Muscle layer of colon (tissue), 2 donors: ENCODE measurements at regions not wholly inside any gene's neighbourhood (a gene's known extent, or its start where the extent isn't known, plus 50 kb on each side); places are given as distances from the start of the nearest gene placed in this dataset.

Experiments
- H3K27ac ChIP-seq: one replicate; pipeline ENCODE4 v1.7.0; 2013; ENCODE audit warnings: low read depth, mild to moderate bottlenecking, low read length, moderate library complexity
- H3K27me3 ChIP-seq, 2 donors: one replicate each; pipeline ENCODE4 v1.7.0; 2013; ENCODE audit warnings: low read length in 2 of 2, mild to moderate bottlenecking in 2 of 2; ENCODE audit not compliant: insufficient read depth in 2 of 2, control insufficient read depth in 1 of 2
- H3K36me3 ChIP-seq: one replicate; pipeline ENCODE4 v1.7.0; 2013; ENCODE audit warnings: mild to moderate bottlenecking, low read length; ENCODE audit not compliant: insufficient read depth
- H3K4me1 ChIP-seq: one replicate; pipeline ENCODE4 v1.7.0; 2013; ENCODE audit warnings: mild to moderate bottlenecking, low read length; ENCODE audit not compliant: insufficient read depth
- H3K4me3 ChIP-seq, 2 donors: one replicate each; pipeline ENCODE4 v1.7.0; 2013; ENCODE audit warnings: low read length in 2 of 2, low read depth in 1 of 2, mild to moderate bottlenecking in 1 of 2, moderate library complexity in 1 of 2
- H3K9ac ChIP-seq: one replicate; pipeline ENCODE4 v1.7.0; 2013; ENCODE audit warnings: low read length
- H3K9me3 ChIP-seq: one replicate; pipeline ENCODE4 v1.7.0; 2013; ENCODE audit warnings: mild to moderate bottlenecking, low read length
- donor health status: abdominal sarcoma.
- donor health status: Adenocarcinoma of cecum.

- Histone ChIP-seq H3K36me3 (no peaks in the 10 kb centered on the region), H3K27me3 (no peaks in the 10 kb centered on the region), H3K9me3 (no peaks in the 10 kb centered on the region), H3K4me3 (no peak overlapping the region), H3K27ac (no peak overlapping the region), H3K9ac (no peak overlapping the region), H3K4me1 (no peaks in the 10 kb centered on the region)
Measured at GRCh38 chr11:19480540-19480939, 232.1 kb upstream of the NAV2 start.

GRCh38 chr11:19478891-19479290 is 233.7 kb upstream of the NAV2 start:
- H3K27me3 ChIP-seq, result no peaks in the 10 kb centered on the region
- H3K27ac ChIP-seq, result no peak overlapping the region
- H3K9ac ChIP-seq, result no peak overlapping the region
- no peak overlapping the region for H3K4me3 ChIP-seq
- no peaks in the 10 kb centered on the region for H3K36me3 ChIP-seq
- no peaks in the 10 kb centered on the region for H3K4me1 ChIP-seq
- H3K9me3 ChIP-seq, result no peaks in the 10 kb centered on the region

GRCh38 chr11:19474954-19475721 is 234.4 kb upstream of the E2F8 start:
- no peaks in the 10 kb centered on the region for H3K27me3 ChIP-seq
- H3K27ac ChIP-seq, result no peak overlapping the region
- H3K9me3 ChIP-seq, result no peaks in the 10 kb centered on the region
- no peaks in the 10 kb centered on the region for H3K4me1 ChIP-seq
- no peak overlapping the region for H3K9ac ChIP-seq
- H3K4me3 ChIP-seq, result no peak overlapping the region
- no peaks in the 10 kb centered on the region for H3K36me3 ChIP-seq

GRCh38 chr11:19474211-19474610 is 233.5 kb upstream of the E2F8 start:
- no peaks in the 10 kb centered on the region for H3K27me3 ChIP-seq
- H3K9ac ChIP-seq, result no peak overlapping the region
- no peaks in the 10 kb centered on the region for H3K4me1 ChIP-seq
- no peaks in the 10 kb centered on the region for H3K36me3 ChIP-seq
- H3K9me3 ChIP-seq, result no peaks in the 10 kb centered on the region
- no peak overlapping the region for H3K4me3 ChIP-seq
- no peak overlapping the region for H3K27ac ChIP-seq

- H3K27ac ChIP-seq, result no peak overlapping the region
- H3K4me3 ChIP-seq, result no peak overlapping the region
- H3K9ac ChIP-seq, result no peak overlapping the region
- no peaks in the 10 kb centered on the region for H3K36me3 ChIP-seq
- no peaks in the 10 kb centered on the region for H3K4me1 ChIP-seq
- H3K9me3 ChIP-seq, result no peaks in the 10 kb centered on the region
- no peaks in the 10 kb centered on the region for H3K27me3 ChIP-seq
Measured at GRCh38 chr11:19472679-19473078, 231.9 kb upstream of the E2F8 start.

GRCh38 chr11:19467904-19468303 is 227.2 kb upstream of the E2F8 start:
- Histone ChIP-seq H3K9ac (no peak overlapping the region), H3K4me3 (no peak overlapping the region), H3K27me3 (no peaks in the 10 kb centered on the region), H3K36me3 (no peaks in the 10 kb centered on the region), H3K9me3 (no peaks in the 10 kb centered on the region), H3K27ac (no peak overlapping the region), H3K4me1 (no peaks in the 10 kb centered on the region)

- Histone ChIP-seq H3K36me3 (no peaks in the 10 kb centered on the region), H3K27me3 (no peaks in the 10 kb centered on the region), H3K9ac (no peak overlapping the region), H3K9me3 (no peaks in the 10 kb centered on the region), H3K27ac (no peak overlapping the region), H3K4me3 (no peak overlapping the region), H3K4me1 (peaks cover under 1% of the 10 kb centered on the region)
Measured at GRCh38 chr11:19466314-19466713, 225.6 kb upstream of the E2F8 start.

GRCh38 chr11:19463976-19464375 is 223.2 kb upstream of the E2F8 start:
- Histone ChIP-seq H3K9ac (no peak overlapping the region), H3K9me3 (no peaks in the 10 kb centered on the region), H3K4me1 (peaks cover 8% of the 10 kb centered on the region), H3K36me3 (no peaks in the 10 kb centered on the region), H3K4me3 (no peak overlapping the region), H3K27ac (no peak overlapping the region), H3K27me3 (no peaks in the 10 kb centered on the region)

GRCh38 chr11:19460718-19461405 is 220.1 kb upstream of the E2F8 start:
- Histone ChIP-seq H3K4me3 (no peak overlapping the region), H3K9ac (no peak overlapping the region)

GRCh38 chr11:19459240-19459639 is 218.5 kb upstream of the E2F8 start:
- Histone ChIP-seq H3K9ac (no peak overlapping the region), H3K27ac (no peak overlapping the region), H3K36me3 (no peaks in the 10 kb centered on the region)

More at GRCh38 chr11:19460718-19461405, 220.1 kb upstream of the E2F8 start:
- Histone ChIP-seq H3K4me1 (peaks cover 8% of the 10 kb centered on the region), H3K9me3 (no peaks in the 10 kb centered on the region), H3K36me3 (no peaks in the 10 kb centered on the region), H3K27ac (no peak overlapping the region), H3K27me3 (no peaks in the 10 kb centered on the region)

GRCh38 chr11:19458721-19459120 is 218.0 kb upstream of the E2F8 start:
- H3K36me3 ChIP-seq, result no peaks in the 10 kb centered on the region

More at GRCh38 chr11:19459240-19459639, 218.5 kb upstream of the E2F8 start:
- peaks cover 8% of the 10 kb centered on the region for H3K4me1 ChIP-seq
- H3K27me3 ChIP-seq, result no peaks in the 10 kb centered on the region
- no peak overlapping the region for H3K4me3 ChIP-seq
- H3K9me3 ChIP-seq, result no peaks in the 10 kb centered on the region

GRCh38 chr11:19458231-19458630 is 217.5 kb upstream of the E2F8 start:
- Histone ChIP-seq H3K9ac (no peak overlapping the region), H3K4me3 (no peak overlapping the region), H3K9me3 (no peaks in the 10 kb centered on the region), H3K4me1 (peaks cover 8% of the 10 kb centered on the region), H3K27me3 (no peaks in the 10 kb centered on the region), H3K27ac (no peak overlapping the region), H3K36me3 (no peaks in the 10 kb centered on the region)

More at GRCh38 chr11:19458721-19459120, 218.0 kb upstream of the E2F8 start:
- H3K9ac ChIP-seq, result no peak overlapping the region
- no peak overlapping the region for H3K27ac ChIP-seq
- H3K27me3 ChIP-seq, result no peaks in the 10 kb centered on the region
- H3K4me3 ChIP-seq, result no peak overlapping the region
- peaks cover 8% of the 10 kb centered on the region for H3K4me1 ChIP-seq
- no peaks in the 10 kb centered on the region for H3K9me3 ChIP-seq
